ENCODE measurements at regions not wholly inside any gene's neighbourhood (a gene's known extent, or its start where the extent isn't known, plus 50 kb on each side); places are given as distances from the start of the nearest gene placed in this dataset.
"Not testable (repeated sequence)": the region's sequence is repeated elsewhere in the genome, so short reads cannot be mapped to it uniquely, and the experiment has no call there.

DNA sequence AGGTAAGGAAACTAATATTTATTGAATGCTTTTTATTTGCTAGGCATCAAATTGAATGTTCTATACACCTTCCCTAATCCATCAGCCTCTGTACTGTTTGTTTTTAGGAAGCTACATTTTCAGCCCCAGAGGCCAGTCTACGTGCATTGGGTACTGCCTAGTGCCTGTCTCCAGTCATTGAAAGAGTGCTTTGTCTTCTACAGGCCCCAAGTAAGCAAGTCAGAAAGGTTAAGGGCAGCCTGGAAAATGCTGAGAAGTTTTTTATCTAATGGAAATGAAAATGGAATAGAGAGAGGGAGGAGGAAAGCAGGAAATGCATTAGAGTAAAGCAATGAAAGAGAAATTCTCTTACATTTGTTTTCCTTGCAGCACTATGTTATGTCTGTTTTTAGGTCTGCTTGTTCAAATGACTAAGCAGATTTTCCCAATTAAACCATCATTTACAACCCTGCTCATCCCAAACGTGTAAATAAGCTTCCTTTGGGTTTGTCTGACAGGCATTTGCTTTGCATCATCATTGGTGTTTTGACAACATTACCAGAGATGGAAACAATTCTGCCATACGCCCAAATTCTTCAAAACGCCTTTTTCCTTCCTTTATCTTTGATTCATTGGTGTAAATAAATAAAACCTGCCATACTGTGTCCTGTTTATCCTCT is 116.0 kb upstream of the GOT2 start:
- DNase-seq (ENCODE audit: extremely low read depth, low read depth): no peak
- TF ChIP-seq, protein P1, sequence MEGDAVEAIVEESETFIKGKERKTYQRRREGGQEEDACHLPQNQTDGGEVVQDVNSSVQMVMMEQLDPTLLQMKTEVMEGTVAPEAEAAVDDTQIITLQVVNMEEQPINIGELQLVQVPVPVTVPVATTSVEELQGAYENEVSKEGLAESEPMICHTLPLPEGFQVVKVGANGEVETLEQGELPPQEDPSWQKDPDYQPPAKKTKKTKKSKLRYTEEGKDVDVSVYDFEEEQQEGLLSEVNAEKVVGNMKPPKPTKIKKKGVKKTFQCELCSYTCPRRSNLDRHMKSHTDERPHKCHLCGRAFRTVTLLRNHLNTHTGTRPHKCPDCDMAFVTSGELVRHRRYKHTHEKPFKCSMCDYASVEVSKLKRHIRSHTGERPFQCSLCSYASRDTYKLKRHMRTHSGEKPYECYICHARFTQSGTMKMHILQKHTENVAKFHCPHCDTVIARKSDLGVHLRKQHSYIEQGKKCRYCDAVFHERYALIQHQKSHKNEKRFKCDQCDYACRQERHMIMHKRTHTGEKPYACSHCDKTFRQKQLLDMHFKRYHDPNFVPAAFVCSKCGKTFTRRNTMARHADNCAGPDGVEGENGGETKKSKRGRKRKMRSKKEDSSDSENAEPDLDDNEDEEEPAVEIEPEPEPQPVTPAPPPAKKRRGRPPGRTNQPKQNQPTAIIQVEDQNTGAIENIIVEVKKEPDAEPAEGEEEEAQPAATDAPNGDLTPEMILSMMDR (IDR thresholded peaks at IDR 0.05; ENCODE audit: low read depth, low read length): no peak

DNA sequence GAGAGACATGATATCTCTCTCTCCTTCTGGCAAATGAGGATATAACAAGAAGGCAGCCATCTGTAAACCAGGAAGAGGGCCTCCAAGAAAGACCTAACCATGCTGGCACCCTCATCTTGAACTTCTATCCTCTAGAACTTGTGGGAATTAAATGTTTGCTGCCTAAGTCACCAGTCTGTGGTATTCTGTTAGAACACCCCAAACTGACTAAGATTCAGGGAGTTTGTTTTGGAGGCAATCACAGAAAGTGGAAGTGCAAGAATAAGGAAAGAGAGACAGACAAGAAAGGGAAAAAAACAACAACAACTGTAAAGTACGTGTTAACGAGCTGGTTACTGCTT is 114.5 kb upstream of the GOT2 start:
- TF ChIP-seq, protein P1 (IDR thresholded peaks at IDR 0.05; ENCODE audit: low read depth, low read length): no peak
- DNase-seq (ENCODE audit: extremely low read depth, low read depth): no peak

DNA sequence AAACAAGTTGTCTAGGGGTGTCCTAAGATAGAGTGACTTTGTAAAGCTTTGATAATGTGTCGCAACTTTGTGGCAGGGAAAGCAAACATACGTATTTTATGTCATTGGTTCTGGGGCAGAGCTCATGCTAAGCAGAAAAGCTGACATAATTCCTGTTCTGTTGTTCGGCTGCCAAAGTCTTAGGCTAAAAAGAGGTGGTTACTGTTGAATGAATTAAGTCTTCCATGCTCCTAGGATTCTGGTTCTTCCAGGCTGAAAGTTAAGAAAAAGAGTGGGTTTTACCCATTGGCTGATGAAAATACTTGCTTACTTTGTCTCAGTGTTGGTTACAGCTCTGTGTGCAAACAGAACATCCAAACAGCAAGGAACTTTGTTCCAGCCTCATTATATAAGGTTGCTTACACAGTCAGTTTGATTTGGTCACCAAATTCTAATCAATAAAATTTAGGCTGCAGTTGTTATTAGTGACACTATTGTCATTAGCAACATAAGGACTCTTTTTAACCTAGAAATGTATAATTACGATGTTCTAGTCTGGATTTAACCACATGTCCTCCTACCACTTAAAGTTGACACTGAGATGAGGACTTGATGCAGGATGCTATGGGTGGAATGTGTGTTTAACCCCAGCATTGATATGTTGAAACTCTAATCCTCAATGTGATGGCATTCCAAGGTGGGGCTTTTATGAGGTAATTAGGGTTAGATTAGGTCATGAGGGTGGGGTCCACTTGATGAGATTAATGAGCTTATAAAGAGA is 114.0 kb upstream of the GOT2 start:
- TF ChIP-seq, protein P1 (IDR thresholded peaks at IDR 0.05; ENCODE audit: low read depth, low read length): no peak
- DNase-seq (ENCODE audit: extremely low read depth, low read depth): no peak

DNA sequence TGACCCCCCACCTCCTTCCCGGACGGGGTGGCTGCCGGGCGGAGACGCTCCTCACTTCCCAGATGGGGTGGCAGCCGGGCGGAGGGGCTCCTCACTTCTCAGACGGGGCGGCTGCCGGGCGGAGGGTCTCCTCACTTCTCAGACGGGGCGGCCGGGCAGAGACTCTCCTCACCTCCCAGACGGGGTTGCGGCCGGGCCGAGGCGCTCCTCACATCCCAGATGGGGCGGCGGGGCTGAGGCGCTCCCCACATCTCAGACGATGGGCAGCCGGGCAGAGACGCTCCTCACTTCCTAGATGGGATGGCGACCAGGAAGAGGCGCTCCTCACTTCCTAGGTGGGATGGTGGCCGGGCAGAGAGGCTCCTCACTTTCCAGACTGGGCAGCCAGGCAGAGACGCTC is 112.1 kb upstream of the GOT2 start:
- not testable (repeated sequence) for DNase-seq (ENCODE audit: extremely low read depth, low read depth)

DNA sequence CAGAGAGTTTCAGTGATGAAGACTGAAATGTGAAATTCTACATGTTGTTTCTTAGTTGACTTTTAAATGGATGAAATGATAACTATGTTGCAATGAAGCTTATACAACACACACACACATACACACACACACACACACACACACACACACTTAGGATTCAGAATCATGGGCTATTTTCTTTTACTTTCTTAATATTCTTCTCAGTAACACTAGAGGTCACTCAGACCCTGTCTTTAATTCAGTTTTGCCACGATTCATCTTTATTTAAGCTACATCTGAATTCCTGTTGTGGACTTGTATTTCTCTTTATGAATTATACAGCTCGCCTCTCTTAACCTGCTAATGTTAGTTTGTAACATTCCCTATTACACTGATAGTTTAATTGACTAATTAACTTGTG is 109.6 kb upstream of the GOT2 start:
- TF ChIP-seq, protein P1 (IDR thresholded peaks at IDR 0.05; ENCODE audit: low read depth, low read length): peak; percentile 29
- peak; percentile 8 for DNase-seq (ENCODE audit: extremely low read depth, low read depth)

DNA sequence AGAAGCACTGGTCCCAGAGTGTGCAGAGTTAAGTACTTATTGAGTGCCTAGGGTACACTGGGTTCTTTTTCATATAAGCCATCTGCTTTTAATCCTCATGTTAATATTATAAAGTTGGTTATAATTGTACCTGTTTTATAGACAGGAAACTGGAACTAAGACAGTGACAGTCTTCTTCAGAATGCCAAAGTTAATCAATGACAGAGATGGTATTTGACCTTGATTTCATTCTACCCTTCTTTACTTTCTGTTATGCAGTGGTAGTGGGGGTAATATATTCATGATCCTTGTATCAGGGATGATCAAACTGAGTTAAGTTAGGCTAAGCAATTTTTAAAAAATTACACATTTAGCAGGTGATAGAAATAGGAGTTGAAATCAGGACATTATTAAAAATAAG is 108.6 kb upstream of the GOT2 start:
- TF ChIP-seq, protein P1 (IDR thresholded peaks at IDR 0.05; ENCODE audit: low read depth, low read length): no peak

DNA sequence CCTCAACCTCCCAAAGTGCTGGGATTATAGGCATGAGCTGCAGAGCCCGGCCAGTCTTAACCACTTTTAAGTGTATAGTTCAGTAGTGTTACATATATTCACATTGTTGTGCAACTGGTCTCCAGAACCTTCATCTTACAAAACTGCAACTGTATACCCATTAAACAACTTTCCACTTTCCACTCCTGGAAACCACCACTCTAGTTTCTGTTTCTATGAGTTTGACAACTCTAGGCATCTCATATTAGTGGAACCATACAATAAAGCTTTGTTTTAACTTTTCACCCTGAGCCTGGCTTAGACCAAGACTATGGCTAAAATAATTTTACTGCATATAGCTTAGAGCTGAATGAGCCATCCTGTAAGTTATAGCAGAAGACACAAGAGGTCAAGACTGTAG is 108.0 kb upstream of the GOT2 start:
- TF ChIP-seq, protein P1 (IDR thresholded peaks at IDR 0.05; ENCODE audit: low read depth, low read length): no peak
- DNase-seq (ENCODE audit: extremely low read depth, low read depth): no peak

More for the DNA sequence above, 108.6 kb upstream of the GOT2 start:
- DNase-seq (ENCODE audit: extremely low read depth, low read depth): no peak
